GM11168 (cell line): ENCODE measurements at regions not wholly inside any gene's neighbourhood (a gene's known extent, or its start where the extent isn't known, plus 50 kb on each side); places are given as distances from the start of the nearest gene placed in this dataset.

Experiments used
- in situ Hi-C: fragments of 300-500 bp; cut with MboI; formaldehyde crosslinking; loops from one replicate; pipeline ENCODE4 v1.12.0; 2022; ENCODE audit warnings: low sequenced_read_pairs; ENCODE audit not compliant: unreplicated experiment

DNA sequence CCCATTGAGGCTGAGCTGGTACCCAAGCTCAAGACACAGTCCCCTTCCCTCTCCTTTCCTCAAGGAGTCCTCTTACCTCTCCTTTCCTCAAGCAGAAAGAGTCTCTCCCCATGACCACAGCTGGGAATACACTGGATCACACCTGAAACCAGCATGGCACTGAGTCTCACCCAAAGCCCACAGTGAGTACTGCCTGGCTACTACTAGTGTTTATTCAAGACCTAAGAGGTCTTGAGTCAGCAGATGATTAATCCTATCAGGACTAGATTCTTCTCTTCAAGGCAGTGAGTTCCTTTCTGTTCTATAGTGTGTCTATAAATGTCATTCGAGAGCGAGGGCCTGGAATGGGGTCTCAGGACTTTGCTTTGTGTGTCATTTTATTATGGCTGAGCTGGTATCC is 111.4 kb downstream of the METTL4 start:
- in situ Hi-C loops = no loop called here

DNA sequence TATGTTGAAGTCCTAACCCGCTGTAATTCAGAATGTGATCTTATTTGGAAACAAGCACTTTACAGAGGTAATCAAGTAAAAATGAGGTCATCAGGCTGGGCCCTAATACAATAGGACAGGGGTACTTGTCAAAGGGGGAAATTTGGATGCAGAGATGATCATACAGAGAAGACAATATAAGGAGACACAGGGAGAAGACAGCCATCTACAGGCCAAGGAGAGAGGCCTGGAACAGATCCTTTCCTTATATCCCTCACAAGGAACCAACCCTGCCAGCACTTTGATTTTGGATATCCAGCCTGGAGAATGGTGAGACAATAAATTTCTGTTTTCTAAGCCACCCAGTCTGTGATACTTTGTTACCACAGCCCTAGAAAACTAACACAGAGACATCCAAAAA is 104.3 kb downstream of the METTL4 start:
- in situ Hi-C loops = no loop called here

DNA sequence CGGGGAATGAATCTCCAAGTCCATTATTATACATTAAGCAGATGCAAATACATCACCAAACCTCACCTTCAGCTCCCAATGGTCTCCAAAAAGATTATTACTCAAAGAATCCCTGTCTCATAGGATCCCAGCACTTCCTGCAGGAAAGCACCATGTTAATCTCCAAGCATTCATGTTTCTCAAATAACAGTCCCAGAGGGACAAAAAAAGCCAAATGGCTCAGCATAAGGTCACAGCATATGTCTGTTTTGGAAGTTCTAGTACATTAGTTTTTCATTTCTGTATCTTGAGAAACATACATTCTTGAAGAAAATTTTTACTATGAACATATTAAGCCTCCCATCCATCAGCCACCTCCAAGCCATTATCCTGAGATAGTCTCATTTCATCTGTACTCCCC is 103.3 kb downstream of the METTL4 start:
- in situ Hi-C loops = no loop called here

DNA sequence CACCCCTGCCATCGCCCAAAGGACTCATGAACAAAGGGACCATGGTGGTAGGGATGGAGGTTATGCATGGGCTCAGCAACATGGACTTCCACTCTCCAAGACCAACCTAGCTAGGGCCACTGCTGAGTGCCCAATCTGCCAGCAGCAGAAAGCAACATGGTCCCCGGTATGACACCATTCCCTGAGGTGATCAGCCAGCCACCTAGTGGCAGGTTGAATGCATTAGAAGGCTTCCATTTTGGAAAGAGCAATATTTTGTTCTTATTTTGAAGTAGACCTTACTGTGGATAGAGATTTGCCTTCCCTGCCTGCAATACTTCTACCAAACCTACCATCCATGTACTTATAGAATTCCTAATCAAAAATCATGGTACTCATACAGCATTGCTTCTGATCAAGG is 99.8 kb downstream of the METTL4 start:
- in situ Hi-C loops = no loop called here

DNA sequence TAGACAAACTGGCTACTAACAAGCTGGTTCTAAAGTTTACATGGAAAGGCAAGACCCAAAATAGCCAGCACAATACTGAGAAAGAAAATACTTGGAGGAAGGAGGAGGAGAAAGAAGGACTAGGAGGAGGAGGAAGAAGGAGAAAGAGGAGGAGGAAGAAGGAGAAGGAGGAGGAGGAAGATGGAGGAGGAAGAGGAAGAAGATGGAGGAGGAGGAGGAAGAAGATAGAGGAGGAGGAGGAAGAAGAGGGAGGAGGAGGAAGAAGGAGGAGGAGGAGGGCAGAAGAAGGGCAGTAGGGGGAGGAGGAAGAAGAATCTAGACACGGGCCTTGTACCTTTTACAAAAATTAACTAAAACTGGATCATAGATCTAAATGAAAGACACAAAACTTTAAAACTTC is 92.6 kb downstream of the METTL4 start:
- in situ Hi-C loops = no loop called here

DNA sequence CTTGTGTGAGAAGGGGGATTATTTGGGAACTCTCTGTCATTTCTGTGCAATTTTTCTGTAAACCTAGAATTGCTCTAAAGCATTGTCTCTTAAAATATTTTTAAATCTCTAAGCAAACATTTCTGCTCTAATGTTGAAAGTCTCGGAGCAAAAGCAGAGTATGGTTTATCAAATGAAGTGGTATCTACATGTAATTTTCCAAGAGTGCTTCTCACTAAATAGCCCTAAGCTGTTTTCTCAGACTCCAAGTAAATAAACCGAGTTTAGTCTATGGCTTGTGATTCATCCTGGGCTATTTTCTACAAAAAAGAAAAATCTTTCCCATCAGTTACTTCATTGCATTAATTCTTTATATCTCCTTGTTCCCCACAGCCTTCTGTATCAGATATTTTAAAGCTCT is 90.8 kb downstream of the METTL4 start:
- in situ Hi-C loops = no loop called here

DNA sequence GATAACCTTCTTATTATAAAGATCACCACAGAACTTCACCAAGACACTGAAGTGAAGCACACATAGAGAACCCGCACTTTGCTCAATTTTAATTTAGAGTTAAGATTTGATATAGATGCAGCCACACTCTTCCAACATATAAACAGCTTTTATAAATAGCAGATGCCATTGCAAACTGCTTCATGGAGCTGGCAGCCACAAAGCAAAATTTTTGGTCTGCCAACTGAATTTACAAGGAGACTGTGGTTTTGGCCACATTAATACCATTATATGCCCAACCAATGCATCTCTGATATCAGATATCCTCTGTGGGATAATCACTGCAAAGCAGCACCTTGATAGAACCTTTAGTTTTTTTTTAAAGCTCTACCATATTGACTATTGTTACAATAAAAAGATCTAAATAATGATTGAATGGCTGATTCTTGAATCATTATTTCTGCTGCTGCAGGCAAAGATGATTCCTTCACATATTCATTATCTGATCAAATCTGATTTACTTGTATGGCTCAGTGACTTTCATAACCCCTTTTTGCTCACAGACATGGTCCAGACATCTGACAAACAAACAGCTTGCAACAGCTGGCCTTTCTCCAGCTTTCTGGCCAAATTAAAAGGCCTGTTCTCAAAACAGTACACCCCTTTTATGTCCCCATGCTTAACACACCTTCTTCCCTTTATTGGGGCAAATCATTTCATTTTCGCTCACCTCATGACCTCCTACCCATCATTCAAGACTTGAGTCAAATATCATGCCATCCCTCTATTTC is 88.4 kb downstream of the METTL4 start:
- in situ Hi-C loops = no loop called here

DNA sequence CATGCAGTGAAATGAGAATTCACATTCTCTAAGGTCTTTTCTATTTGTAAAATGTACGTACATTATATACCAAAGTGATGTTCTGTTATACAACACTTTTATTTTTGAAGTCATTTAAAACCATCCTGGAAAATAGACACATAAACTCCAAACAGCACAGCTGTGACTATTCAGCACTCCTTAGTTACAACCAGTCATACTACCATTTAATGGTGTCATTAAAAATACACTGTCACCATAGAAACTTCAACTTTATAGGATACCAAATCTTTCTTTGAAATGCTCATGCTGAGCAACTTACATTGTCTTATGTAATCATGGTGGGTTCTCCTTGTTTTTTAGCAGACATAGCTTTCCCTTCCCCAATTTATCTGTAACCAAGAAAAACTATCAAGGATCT is 85.3 kb downstream of the METTL4 start:
- in situ Hi-C loops = no loop called here

DNA sequence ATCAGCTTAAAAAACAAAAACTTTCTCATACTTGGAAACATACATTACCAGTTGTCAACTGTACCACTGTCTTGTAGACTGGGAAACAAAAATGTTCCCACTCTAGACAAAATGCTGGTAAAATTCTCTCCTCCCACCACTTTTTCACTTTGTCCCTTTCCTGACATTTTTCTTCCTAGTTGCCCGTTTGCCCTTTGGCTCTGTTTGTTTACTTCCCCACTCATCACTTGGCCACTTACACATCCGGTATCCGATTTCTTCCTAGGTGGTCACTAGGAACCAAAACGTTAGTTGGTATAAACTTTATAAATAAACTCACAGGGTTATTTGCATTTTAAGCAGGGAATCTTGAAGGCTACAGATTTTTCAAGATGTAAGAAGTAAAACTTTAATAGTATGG is 84.9 kb downstream of the METTL4 start:
- in situ Hi-C loops = no loop called here
